ENCODE measurements at regions not wholly inside any gene's neighbourhood (a gene's known extent, or its start where the extent isn't known, plus 50 kb on each side); places are given as distances from the start of the nearest gene placed in this dataset.

DNA sequence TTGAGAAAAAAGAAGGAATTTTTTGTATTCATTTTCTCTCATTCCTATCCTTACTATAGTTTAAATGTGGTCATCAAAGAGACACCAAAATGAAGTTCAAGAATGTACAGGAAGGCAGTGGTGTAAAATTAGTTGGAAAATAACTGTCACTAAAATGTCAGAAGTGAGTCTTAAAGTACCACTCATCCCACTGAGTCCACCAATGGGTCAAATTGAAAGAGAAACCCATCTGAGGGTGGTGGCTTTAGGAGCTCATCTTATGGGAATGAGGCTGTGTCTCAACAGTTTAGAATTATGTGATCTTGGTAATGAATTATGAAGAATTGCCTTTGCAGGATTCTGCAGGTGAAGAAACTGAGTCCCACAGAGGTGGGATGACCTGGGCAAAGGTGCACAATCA, 403.5 kb downstream of the FGF9 start:
- TF ChIP-seq, protein P1, sequence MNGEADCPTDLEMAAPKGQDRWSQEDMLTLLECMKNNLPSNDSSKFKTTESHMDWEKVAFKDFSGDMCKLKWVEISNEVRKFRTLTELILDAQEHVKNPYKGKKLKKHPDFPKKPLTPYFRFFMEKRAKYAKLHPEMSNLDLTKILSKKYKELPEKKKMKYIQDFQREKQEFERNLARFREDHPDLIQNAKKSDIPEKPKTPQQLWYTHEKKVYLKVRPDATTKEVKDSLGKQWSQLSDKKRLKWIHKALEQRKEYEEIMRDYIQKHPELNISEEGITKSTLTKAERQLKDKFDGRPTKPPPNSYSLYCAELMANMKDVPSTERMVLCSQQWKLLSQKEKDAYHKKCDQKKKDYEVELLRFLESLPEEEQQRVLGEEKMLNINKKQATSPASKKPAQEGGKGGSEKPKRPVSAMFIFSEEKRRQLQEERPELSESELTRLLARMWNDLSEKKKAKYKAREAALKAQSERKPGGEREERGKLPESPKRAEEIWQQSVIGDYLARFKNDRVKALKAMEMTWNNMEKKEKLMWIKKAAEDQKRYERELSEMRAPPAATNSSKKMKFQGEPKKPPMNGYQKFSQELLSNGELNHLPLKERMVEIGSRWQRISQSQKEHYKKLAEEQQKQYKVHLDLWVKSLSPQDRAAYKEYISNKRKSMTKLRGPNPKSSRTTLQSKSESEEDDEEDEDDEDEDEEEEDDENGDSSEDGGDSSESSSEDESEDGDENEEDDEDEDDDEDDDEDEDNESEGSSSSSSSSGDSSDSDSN (IDR thresholded peaks at IDR 0.05; ENCODE audit: borderline replicate concordance in 1 of 2, low read depth in 2 of 2, low read length in 2 of 2): no peak
- TF ChIP-seq, protein P2, sequence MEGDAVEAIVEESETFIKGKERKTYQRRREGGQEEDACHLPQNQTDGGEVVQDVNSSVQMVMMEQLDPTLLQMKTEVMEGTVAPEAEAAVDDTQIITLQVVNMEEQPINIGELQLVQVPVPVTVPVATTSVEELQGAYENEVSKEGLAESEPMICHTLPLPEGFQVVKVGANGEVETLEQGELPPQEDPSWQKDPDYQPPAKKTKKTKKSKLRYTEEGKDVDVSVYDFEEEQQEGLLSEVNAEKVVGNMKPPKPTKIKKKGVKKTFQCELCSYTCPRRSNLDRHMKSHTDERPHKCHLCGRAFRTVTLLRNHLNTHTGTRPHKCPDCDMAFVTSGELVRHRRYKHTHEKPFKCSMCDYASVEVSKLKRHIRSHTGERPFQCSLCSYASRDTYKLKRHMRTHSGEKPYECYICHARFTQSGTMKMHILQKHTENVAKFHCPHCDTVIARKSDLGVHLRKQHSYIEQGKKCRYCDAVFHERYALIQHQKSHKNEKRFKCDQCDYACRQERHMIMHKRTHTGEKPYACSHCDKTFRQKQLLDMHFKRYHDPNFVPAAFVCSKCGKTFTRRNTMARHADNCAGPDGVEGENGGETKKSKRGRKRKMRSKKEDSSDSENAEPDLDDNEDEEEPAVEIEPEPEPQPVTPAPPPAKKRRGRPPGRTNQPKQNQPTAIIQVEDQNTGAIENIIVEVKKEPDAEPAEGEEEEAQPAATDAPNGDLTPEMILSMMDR (IDR thresholded peaks at IDR 0.05 in 2 of 3, conservative IDR thresholded peaks at IDR 0.05 in 1 of 3; ENCODE audit: insufficient read depth in 2 of 3, low read depth in 1 of 3, low read length in 3 of 3): no peak
- TF ChIP-seq SMC3 (conservative IDR thresholded peaks at IDR 0.05; ENCODE audit: insufficient read depth, low read depth, low read length): no peak
- no peak for TF ChIP-seq CHD1 (IDR thresholded peaks at IDR 0.05; ENCODE audit: low read length)
- TF ChIP-seq FOXM1 (IDR thresholded peaks at IDR 0.05; ENCODE audit: low read depth): no peak
- TF ChIP-seq FOXM1 (CRISPR knock-in tag; IDR thresholded peaks at IDR 0.05; ENCODE audit: low read depth): no peak
- no peak for TF ChIP-seq PHTF2 (CRISPR knock-in tag; IDR thresholded peaks at IDR 0.05)
